Common myeloid progenitor, CD34-positive (primary cell): ENCODE measurements at regions not wholly inside any gene's neighbourhood (a gene's known extent, or its start where the extent isn't known, plus 50 kb on each side); places are given as distances from the start of the nearest gene placed in this dataset.

Experiments used
- CTCF ChIA-PET: fragments of 350-600 bp; sonication (Branson Sonifier 250); formaldehyde crosslinking; loops from one replicate; lab custom pipeline; 2021; ENCODE audit warnings: antibody characterized with exemption; lab: Charles Lee
- POLR2A ChIA-PET: fragments of 350-600 bp; sonication (Branson Sonifier 250); formaldehyde crosslinking; loops from one replicate; lab custom pipeline; 2021; ENCODE audit warnings: antibody characterized with exemption; lab: Charles Lee
- DNase-seq, 3 donors: peaks; one replicate each; pipeline versions ENCODE4 v3.0.0 to v3.0.0-alpha.2; 2013
- H3K27ac ChIP-seq, 2 experiments: 1 replicate in 1 of 2; 2 replicates in 1 of 2; pipeline ENCODE4 v1.7.0; 2013; ENCODE audit warnings: inconsistent platforms in 2 of 2, low read length in 2 of 2, mild to moderate bottlenecking in 2 of 2, low read depth in 1 of 2, moderate library complexity in 1 of 2; ENCODE audit not compliant: severe bottlenecking in 2 of 2, insufficient read depth in 1 of 2, poor library complexity in 1 of 2
- H3K27me3 ChIP-seq, 5 experiments: replicated peaks in 2 of 5; 1 replicate in 3 of 5; 2 replicates in 2 of 5; pipeline versions ENCODE4 v1.6.1 to v1.7.0; 2013; ENCODE audit warnings: low read length in 4 of 5, mild to moderate bottlenecking in 2 of 5, moderate library complexity in 2 of 5, inconsistent platforms in 1 of 5; ENCODE audit not compliant: insufficient read depth in 5 of 5, control insufficient read depth in 4 of 5
- H3K36me3 ChIP-seq, 4 experiments: 1 replicate in 2 of 4; 2 replicates in 2 of 4; pipeline versions ENCODE4 v1.6.1 to v1.7.0; 2013; ENCODE audit warnings: low read length in 3 of 4, control low read depth in 1 of 4, mild to moderate bottlenecking in 1 of 4; ENCODE audit not compliant: control insufficient read depth in 4 of 4, insufficient read depth in 4 of 4
- H3K4me1 ChIP-seq, 4 experiments: 1 replicate in 3 of 4; 2 replicates in 1 of 4; pipeline versions ENCODE4 v1.6.1 to v1.7.1; 2013; ENCODE audit warnings: low read length in 3 of 4, mild to moderate bottlenecking in 3 of 4, control low read depth in 1 of 4, inconsistent platforms in 1 of 4, moderate library complexity in 1 of 4; ENCODE audit not compliant: control insufficient read depth in 4 of 4, insufficient read depth in 4 of 4; ENCODE audit errors: control extremely low read depth in 1 of 4
- H3K4me3 ChIP-seq, 7 experiments: 1 replicate in 4 of 7; 2 replicates in 3 of 7; pipeline versions ENCODE4 v1.5.1 to v1.7.0; 2013; ENCODE audit warnings: mild to moderate bottlenecking in 7 of 7, low read length in 6 of 7, moderate library complexity in 6 of 7, inconsistent platforms in 2 of 7, low read depth in 2 of 7, control low read depth in 1 of 7; ENCODE audit not compliant: insufficient read depth in 4 of 7, control insufficient read depth in 1 of 7; ENCODE audit errors: extremely low read depth in 1 of 7
- H3K9me3 ChIP-seq, 5 experiments: 1 replicate in 4 of 5; 2 replicates in 1 of 5; pipeline versions ENCODE4 v1.6.1 to v1.7.1; 2013; ENCODE audit warnings: low read length in 4 of 5, mild to moderate bottlenecking in 2 of 5, inconsistent platforms in 1 of 5, low read depth in 1 of 5, moderate library complexity in 1 of 5; ENCODE audit not compliant: control insufficient read depth in 4 of 5, insufficient read depth in 2 of 5; ENCODE audit errors: control extremely low read depth in 1 of 5
- WGBS: methylation state at CpG from one replicate; pipeline ENCODE4 v1.1.5; 2013; ENCODE audit not compliant: insufficient coverage; 5-methylcytosine and 5-hydroxymethylcytosine counted together

DNA sequence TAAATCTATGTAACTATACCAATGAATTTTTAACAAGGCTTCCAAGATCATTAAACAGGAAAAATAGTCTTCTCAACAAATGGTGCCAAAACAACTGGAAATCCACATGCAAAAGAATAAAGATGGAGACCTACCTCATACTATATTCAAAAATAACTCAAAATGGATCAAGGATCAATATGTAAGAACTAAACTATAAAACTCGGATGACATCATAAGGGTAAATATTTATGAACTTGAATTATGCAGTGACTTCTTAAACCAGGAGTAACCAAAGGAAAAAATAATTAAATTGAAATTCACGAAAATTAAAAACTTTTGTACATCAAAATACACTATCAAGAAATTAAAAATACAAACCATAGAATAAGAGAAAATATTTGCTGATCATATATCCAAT lies 728.7 kb upstream of the GHITM start:
- Histone ChIP-seq H3K9me3 (no peaks in the 10 kb centered on the region), H3K36me3 (no peaks in the 10 kb centered on the region), H3K4me1 (no peaks in the 10 kb centered on the region), H3K27me3 (no peaks in the 10 kb centered on the region), H3K4me3 (no peak overlapping the region), H3K27ac (no peak overlapping the region)
- DNase-seq = no peak
- POLR2A ChIA-PET = no interaction called here
- CTCF ChIA-PET = no interaction called here
- no CpG with 5 or more reads among the region's 2 CpGs for WGBS

DNA sequence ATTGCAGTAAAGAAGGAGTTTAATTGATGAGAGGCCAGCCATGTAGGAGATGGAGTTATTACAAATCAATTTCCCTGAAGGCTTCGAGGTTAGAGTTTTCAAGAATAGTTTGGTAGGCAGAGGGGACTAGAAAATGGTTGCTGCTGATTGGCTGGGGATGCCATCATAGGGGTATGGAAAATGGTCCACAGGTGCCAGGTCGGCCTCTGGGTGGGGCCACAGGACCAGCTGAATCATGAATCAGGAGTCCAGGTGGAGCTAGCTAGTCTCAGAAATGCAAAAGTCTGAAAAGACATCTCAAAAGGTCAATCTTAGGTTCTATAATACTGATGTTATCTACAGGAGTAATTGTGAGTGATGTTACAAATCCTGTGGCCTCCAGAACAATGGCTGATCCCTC lies 714.0 kb upstream of the GHITM start:
- H3K27ac ChIP-seq = no peak overlapping the region
- ChIA-PET POLR2A (no interaction called here), CTCF (no interaction called here)
- H3K4me3 ChIP-seq = no peak overlapping the region
- WGBS = 80% methylated on average over 1 of the region's 2 CpGs
- H3K9me3 ChIP-seq = no peaks in the 10 kb centered on the region
- no peak for DNase-seq
- no peaks in the 10 kb centered on the region for H3K4me1 ChIP-seq
- H3K27me3 ChIP-seq = no peaks in the 10 kb centered on the region
- H3K36me3 ChIP-seq = no peaks in the 10 kb centered on the region

DNA sequence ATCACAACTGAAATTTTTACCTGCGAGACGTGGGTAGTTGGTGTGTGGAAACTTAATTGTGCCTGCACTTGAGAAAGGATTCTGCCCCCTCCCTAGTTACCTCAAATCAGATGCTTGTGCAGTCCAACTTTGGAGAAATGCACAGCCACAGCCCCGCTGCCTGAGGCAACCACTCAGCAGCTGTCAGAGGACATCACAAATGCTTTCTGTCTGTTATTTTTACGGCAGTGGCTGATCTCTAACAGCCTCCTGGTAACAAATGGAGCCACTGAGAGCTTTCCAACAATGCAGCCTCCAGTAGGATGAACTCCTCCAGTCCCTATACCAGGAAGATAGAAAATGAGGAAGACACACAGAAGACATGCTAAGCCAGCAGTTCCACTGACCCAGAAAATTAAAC lies 712.2 kb upstream of the GHITM start:
- Histone ChIP-seq H3K27me3 (no peaks in the 10 kb centered on the region), H3K9me3 (no peaks in the 10 kb centered on the region), H3K4me3 (no peak overlapping the region), H3K4me1 (no peaks in the 10 kb centered on the region), H3K27ac (no peak overlapping the region), H3K36me3 (no peaks in the 10 kb centered on the region)
- no peak for DNase-seq
- CTCF ChIA-PET = no interaction called here
- whole genome bisulfite sequencing = 81% methylated on average over 2 of the region's 4 CpGs
- POLR2A ChIA-PET = no interaction called here

DNA sequence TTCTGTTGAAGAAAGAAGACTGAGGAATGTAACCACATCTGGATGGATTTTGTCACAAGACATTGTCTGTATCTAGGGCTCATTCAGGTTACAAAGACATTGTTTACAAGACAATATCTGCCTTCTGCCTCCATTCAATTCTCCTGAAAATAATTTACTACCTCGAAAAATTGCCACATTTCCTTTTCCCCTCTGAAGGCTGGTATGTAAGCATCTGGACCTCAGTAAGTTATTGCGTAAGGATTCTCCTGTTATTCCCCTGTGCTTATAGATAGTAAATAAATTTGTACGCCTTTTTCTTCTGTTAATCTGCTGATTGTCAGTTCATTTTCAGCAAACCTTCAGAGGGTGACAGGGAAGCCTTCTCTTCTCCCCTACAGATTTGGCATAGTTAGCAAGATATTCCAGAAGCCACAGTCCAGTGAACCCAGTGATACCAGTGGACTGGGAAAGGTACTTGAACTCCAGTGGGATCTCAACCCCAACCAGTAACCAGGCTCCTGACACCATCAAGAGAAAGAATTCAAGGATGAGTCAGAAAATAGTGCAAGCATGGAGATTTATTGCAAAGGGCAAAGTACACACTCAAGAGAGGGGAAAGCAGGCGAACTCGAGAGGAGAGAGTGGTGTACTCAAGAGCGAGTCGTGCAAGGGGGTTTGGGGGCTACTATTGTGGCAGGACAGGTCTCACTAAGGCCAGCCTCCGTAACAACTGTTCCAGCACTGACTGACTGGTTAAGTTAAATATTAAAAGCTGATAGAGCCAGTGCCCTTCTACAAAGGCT lies 706.9 kb upstream of the GHITM start:
- Histone ChIP-seq H3K36me3 (no peaks in the 10 kb centered on the region), H3K4me1 (no peaks in the 10 kb centered on the region), H3K4me3 (no peak overlapping the region), H3K27ac (no peak overlapping the region), H3K27me3 (no peaks in the 10 kb centered on the region), H3K9me3 (no peaks in the 10 kb centered on the region)
- ChIA-PET POLR2A (no interaction called here), CTCF (no interaction called here)
- WGBS = 80% methylated on average over 5 of the region's 8 CpGs
- DNase-seq = no peak

DNA sequence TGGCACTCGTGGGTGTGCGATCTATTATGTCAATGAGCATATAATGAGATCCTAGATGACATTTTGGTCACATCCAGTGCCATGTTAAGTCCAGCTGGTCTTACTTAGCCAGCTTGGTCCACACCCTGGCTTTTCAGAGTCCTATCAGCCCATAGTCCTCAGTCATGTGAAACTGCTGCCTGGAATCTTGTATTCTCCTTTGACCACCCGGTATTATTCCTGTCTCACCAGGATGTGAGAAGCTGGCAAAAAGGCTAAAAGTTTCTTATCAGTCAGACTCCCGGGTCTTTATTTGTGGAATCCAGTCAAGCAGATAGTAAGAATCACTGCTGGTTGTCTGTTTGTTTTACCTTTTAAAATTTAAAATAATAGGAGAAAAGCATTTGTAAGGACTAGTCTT lies 705.6 kb upstream of the GHITM start:
- POLR2A ChIA-PET = no interaction called here
- Histone ChIP-seq H3K36me3 (no peaks in the 10 kb centered on the region), H3K4me3 (no peak overlapping the region), H3K27me3 (no peaks in the 10 kb centered on the region), H3K27ac (no peak overlapping the region), H3K4me1 (no peaks in the 10 kb centered on the region), H3K9me3 (no peaks in the 10 kb centered on the region)
- CTCF ChIA-PET = no interaction called here
- DNase-seq = no peak
- WGBS = 100% methylated on average over 2 of the region's 4 CpGs

DNA sequence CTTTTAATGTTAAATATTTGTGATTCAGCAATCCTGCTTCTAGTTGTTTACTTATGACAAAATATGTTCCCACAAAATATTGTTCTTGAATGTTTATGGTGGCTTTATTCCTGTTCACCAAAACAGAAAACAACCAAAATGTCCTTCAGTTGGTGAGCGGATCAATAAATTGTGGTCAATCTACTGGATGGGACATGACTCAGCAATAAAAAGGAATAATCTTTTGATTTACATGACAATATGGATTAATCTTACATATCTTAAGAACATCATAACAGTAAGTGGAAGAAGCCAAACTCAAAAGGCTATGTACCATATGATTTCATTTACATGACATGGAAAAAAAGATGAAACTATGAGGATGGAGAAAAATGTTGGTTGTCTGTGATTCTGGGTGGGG lies 691.3 kb upstream of the GHITM start:
- Histone ChIP-seq H3K36me3 (no peaks in the 10 kb centered on the region), H3K4me3 (no peak overlapping the region), H3K27ac (no peak overlapping the region), H3K27me3 (no peaks in the 10 kb centered on the region), H3K4me1 (no peaks in the 10 kb centered on the region), H3K9me3 (no peaks in the 10 kb centered on the region)
- POLR2A ChIA-PET = no interaction called here
- no CpG with 5 or more reads among the region's 1 CpG for WGBS
- CTCF ChIA-PET = no interaction called here
- DNase-seq = no peak

DNA sequence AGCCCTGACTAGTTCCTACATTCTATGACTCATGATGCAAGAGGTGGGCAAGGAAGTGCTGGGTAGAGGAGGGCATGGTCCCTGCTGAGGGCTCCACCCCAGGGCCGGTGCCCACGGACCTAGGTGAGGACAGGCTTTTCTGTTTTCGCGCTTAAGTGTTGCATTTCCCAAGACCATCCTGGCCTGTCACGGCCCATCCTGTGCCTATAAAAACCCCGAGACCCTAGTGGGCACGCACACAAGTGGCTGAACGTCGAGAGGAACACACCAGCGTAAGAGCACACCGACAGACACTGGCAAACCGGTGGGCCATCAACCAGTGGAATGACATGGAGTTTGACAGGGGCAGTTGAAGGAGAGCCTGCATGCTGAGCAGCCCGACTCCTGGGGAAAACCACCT lies 680.7 kb upstream of the GHITM start:
- WGBS = 88% methylated on average over 11 of the region's 13 CpGs
- DNase-seq = no peak
- ChIA-PET POLR2A (no interaction called here), CTCF (no interaction called here)
- Histone ChIP-seq H3K9me3 (no peaks in the 10 kb centered on the region), H3K4me1 (no peaks in the 10 kb centered on the region), H3K27ac (no peak overlapping the region), H3K27me3 (no peaks in the 10 kb centered on the region), H3K36me3 (no peaks in the 10 kb centered on the region), H3K4me3 (no peak overlapping the region)
